EH (cell line): ENCODE measurements at regions not wholly inside any gene's neighbourhood (a gene's known extent, or its start where the extent isn't known, plus 50 kb on each side); places are given as distances from the start of the nearest gene placed in this dataset.

Experiments used
- DNase-seq: peaks from one replicate; pipeline ENCODE4 v3.0.0-alpha.2; 2015; ENCODE audit warnings: low read depth

GRCh38 chr3:178455946-178456345, 80.3 kb upstream of the KCNMB2 start:
- DNase-seq, result no peak

GRCh38 chr3:178456621-178457285, 79.5 kb upstream of the KCNMB2 start:
- no peak for DNase-seq

GRCh38 chr3:178457511-178457910, 78.7 kb upstream of the KCNMB2 start:
- no peak for DNase-seq

- no peak for DNase-seq
Observed at GRCh38 chr3:178458313-178459037, 77.8 kb upstream of the KCNMB2 start.

GRCh38 chr3:178459038-178459410, 77.2 kb upstream of the KCNMB2 start:
- no peak for DNase-seq

- DNase-seq, result no peak
Observed at GRCh38 chr3:178465260-178466180, 70.7 kb upstream of the KCNMB2 start.

- DNase-seq, result no peak
Observed at GRCh38 chr3:178472941-178473340, 63.3 kb upstream of the KCNMB2 start.

GRCh38 chr3:178474526-178474925, 61.7 kb upstream of the KCNMB2 start:
- no peak for DNase-seq

- no peak for DNase-seq
Observed at GRCh38 chr3:178475062-178475461, 61.2 kb upstream of the KCNMB2 start.

GRCh38 chr3:178476886-178477285, 59.4 kb upstream of the KCNMB2 start:
- DNase-seq, result no peak

- no peak for DNase-seq
Observed at GRCh38 chr3:178479446-178479845, 56.8 kb upstream of the KCNMB2 start.

- no peak for DNase-seq
Observed at GRCh38 chr3:178479860-178480259, 56.4 kb upstream of the KCNMB2 start.

- no peak for DNase-seq
Observed at GRCh38 chr3:178480274-178480673, 56.0 kb upstream of the KCNMB2 start.

GRCh38 chr3:178480795-178481194, 55.4 kb upstream of the KCNMB2 start:
- no peak for DNase-seq

- no peak for DNase-seq
Observed at GRCh38 chr3:178482981-178483380, 53.3 kb upstream of the KCNMB2 start.

GRCh38 chr3:178483704-178484103, 52.5 kb upstream of the KCNMB2 start:
- DNase-seq, result peak; percentile 55

GRCh38 chr3:178485756-178486155, 50.5 kb upstream of the KCNMB2 start:
- peak; percentile 85 for DNase-seq
